ENCODE measurements at regions not wholly inside any gene's neighbourhood (a gene's known extent, or its start where the extent isn't known, plus 50 kb on each side); places are given as distances from the start of the nearest gene placed in this dataset.

DNA sequence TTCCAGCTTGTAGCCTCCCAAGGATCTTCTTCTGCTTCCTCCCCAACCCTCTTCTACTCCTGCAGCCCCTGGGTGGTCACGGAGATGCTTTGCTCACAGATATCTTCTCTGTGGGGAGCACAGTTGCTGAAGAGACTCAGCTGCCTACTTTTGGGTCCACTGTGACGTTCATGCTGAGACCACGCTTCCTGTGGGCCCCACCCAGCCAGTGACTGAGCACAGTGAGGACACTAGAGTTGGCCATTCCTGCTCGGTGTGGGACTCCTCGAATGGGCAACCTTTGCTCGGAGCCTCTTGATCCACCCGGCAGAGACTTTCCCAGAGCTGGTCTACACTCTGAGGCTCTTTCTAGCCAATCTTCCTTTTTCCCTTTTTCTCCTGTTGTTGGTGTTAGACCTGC lies 73.9 kb downstream of the ADRA2A start:
- H3K36me3 ChIP-seq (ENCODE audit: insufficient read depth, low read length): no peaks in the 10 kb centered on the region
- TF ChIP-seq, protein P1, sequence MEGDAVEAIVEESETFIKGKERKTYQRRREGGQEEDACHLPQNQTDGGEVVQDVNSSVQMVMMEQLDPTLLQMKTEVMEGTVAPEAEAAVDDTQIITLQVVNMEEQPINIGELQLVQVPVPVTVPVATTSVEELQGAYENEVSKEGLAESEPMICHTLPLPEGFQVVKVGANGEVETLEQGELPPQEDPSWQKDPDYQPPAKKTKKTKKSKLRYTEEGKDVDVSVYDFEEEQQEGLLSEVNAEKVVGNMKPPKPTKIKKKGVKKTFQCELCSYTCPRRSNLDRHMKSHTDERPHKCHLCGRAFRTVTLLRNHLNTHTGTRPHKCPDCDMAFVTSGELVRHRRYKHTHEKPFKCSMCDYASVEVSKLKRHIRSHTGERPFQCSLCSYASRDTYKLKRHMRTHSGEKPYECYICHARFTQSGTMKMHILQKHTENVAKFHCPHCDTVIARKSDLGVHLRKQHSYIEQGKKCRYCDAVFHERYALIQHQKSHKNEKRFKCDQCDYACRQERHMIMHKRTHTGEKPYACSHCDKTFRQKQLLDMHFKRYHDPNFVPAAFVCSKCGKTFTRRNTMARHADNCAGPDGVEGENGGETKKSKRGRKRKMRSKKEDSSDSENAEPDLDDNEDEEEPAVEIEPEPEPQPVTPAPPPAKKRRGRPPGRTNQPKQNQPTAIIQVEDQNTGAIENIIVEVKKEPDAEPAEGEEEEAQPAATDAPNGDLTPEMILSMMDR (conservative IDR thresholded peaks at IDR 0.05; ENCODE audit: low read length): no peak
- no peak overlapping the region for H3K9ac ChIP-seq (ENCODE audit: low read depth, low read length, poor library complexity, severe bottlenecking)
- no peak overlapping the region for H3K4me2 ChIP-seq (ENCODE audit: low read depth, low read length, poor library complexity, severe bottlenecking)
- H3K4me3 ChIP-seq (ENCODE audit: low read length, poor library complexity, severe bottlenecking): no peak overlapping the region
- no peaks in the 10 kb centered on the region for H4K20me1 ChIP-seq (ENCODE audit: insufficient read depth, low read length, poor library complexity, severe bottlenecking)
- no peaks in the 10 kb centered on the region for H3K9me2 ChIP-seq (replicated peaks; ENCODE audit: low read depth, low read length)
- no peaks in the 10 kb centered on the region for H3F3A ChIP-seq (ENCODE audit: low read depth)
- no peak overlapping the region for H2AFZ ChIP-seq (ENCODE audit: low read length)
- H3K4me1 ChIP-seq (ENCODE audit: insufficient read depth, low read length, poor library complexity, severe bottlenecking): peaks cover 7% of the 10 kb centered on the region
- no peaks in the 10 kb centered on the region for H3K79me2 ChIP-seq (ENCODE audit: insufficient read depth, low read length)
- no peaks in the 10 kb centered on the region for H3K9me3 ChIP-seq (ENCODE audit: insufficient read depth, low read depth, low read length)
- no peaks in the 10 kb centered on the region for H3K27me3 ChIP-seq (ENCODE audit: insufficient read depth, low read length, poor library complexity, severe bottlenecking)

DNA sequence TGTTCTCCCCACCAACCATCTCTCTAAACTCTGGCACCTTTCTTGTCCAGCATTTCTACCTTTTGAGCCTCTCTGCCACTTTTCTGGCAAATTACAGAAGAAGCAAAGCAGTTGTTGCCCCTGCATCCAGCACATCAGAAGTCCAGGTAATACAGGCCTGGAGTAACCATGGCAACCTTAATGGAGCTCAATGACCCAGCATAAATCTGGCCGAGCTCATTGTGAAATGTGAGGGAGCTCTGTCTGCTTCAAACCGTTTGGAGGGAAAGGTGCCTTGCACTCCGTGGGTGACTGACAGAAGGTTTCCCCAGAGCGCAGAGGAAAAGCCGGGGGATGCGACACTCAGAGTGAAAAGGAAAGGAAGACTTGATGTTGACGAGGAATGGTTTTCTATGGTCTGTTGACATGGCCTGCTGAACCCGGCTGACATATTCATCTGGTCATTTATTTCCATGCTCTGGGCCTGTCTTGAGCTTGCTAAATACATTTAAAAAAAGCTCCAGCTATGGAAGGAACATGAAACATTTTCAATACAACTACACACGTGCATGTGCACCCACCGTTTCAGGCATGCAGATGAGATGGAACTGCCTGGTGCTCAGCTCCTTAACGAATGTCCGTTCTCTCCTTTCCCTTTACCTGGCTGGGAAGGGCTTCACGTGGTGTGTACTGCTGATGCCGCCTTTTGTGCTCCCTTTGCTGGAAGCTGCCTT lies 74.9 kb downstream of the ADRA2A start:
- Histone ChIP-seq H2AFZ (ENCODE audit: low read length) (no peak overlapping the region), H3K4me3 (ENCODE audit: low read length, poor library complexity, severe bottlenecking) (no peak overlapping the region), H3K27me3 (ENCODE audit: insufficient read depth, low read length, poor library complexity, severe bottlenecking) (no peaks in the 10 kb centered on the region), H4K20me1 (ENCODE audit: insufficient read depth, low read length, poor library complexity, severe bottlenecking) (no peaks in the 10 kb centered on the region), H3F3A (ENCODE audit: low read depth) (no peaks in the 10 kb centered on the region), H3K79me2 (ENCODE audit: insufficient read depth, low read length) (no peaks in the 10 kb centered on the region), H3K4me2 (ENCODE audit: low read depth, low read length, poor library complexity, severe bottlenecking) (no peak overlapping the region), H3K4me1 (ENCODE audit: insufficient read depth, low read length, poor library complexity, severe bottlenecking) (peaks cover under 1% of the 10 kb centered on the region), H3K36me3 (ENCODE audit: insufficient read depth, low read length) (no peaks in the 10 kb centered on the region), H3K9me3 (ENCODE audit: insufficient read depth, low read depth, low read length) (no peaks in the 10 kb centered on the region), H3K9ac (ENCODE audit: low read depth, low read length, poor library complexity, severe bottlenecking) (no peak overlapping the region), H3K9me2 (replicated peaks; ENCODE audit: low read depth, low read length) (no peaks in the 10 kb centered on the region)
- no peak for TF ChIP-seq EZH2phosphoT487 (IDR thresholded peaks at IDR 0.05; ENCODE audit: borderline replicate concordance)

DNA sequence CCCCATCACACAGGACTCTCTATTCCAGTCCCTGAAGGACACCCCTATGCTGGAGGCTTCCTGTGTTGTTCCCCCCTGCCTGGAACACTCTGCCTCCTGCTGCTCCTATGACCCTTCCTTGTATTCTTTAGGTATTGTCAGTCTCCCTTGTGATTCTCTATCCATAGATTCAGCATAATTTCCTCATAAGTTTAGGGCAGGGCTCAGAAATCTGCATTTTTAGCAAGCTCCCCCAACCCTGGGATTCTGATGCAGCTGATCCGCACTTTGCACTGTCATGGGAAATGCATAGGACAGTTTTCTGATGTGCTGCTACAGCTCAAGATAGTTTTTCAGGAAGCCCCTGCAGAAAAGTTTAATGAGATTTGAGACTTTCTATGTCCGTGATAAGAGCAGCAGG lies 79.9 kb downstream of the ADRA2A start:
- Histone ChIP-seq H4K20me1 (ENCODE audit: insufficient read depth, low read length, poor library complexity, severe bottlenecking) (no peaks in the 10 kb centered on the region), H3K36me3 (ENCODE audit: insufficient read depth, low read length) (no peaks in the 10 kb centered on the region), H3K4me1 (ENCODE audit: insufficient read depth, low read length, poor library complexity, severe bottlenecking) (no peaks in the 10 kb centered on the region), H3K9me3 (ENCODE audit: insufficient read depth, low read depth, low read length) (no peaks in the 10 kb centered on the region), H3K9ac (ENCODE audit: low read depth, low read length, poor library complexity, severe bottlenecking) (no peak overlapping the region), H3K27me3 (ENCODE audit: insufficient read depth, low read length, poor library complexity, severe bottlenecking) (no peaks in the 10 kb centered on the region), H3F3A (ENCODE audit: low read depth) (no peaks in the 10 kb centered on the region), H3K4me2 (ENCODE audit: low read depth, low read length, poor library complexity, severe bottlenecking) (no peak overlapping the region), H3K4me3 (ENCODE audit: low read length, poor library complexity, severe bottlenecking) (no peak overlapping the region), H2AFZ (ENCODE audit: low read length) (no peak overlapping the region), H3K79me2 (ENCODE audit: insufficient read depth, low read length) (no peaks in the 10 kb centered on the region), H3K9me2 (replicated peaks; ENCODE audit: low read depth, low read length) (no peaks in the 10 kb centered on the region)
- TF ChIP-seq EZH2phosphoT487 (IDR thresholded peaks at IDR 0.05; ENCODE audit: borderline replicate concordance): no peak
- TF ChIP-seq, protein P1 (conservative IDR thresholded peaks at IDR 0.05; ENCODE audit: low read length): no peak

DNA sequence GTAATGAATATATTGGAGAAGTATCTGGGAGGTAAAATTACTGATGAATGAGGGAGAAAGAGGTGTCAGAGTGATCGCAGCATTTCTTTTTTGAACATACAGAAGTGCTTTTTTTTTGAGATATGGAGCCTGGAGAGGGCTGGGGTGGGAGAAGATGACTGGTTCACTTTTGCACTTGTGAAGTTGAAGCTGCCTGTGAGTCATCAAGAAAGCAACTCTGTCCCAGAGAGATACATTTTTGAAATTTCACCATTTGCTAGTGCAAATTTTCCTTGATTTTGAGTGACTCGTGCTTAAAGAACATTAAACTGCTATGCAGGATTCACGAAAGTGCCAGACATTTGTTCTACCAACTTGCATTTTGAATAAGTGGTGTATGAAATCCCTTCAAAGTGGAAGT lies 81.8 kb downstream of the ADRA2A start:
- H3K36me3 ChIP-seq (ENCODE audit: insufficient read depth, low read length): no peaks in the 10 kb centered on the region
- no peaks in the 10 kb centered on the region for H3K4me1 ChIP-seq (ENCODE audit: insufficient read depth, low read length, poor library complexity, severe bottlenecking)
- no peak overlapping the region for H3K4me2 ChIP-seq (ENCODE audit: low read depth, low read length, poor library complexity, severe bottlenecking)
- no peaks in the 10 kb centered on the region for H3K9me3 ChIP-seq (ENCODE audit: insufficient read depth, low read depth, low read length)
- H3K9ac ChIP-seq (ENCODE audit: low read depth, low read length, poor library complexity, severe bottlenecking): no peak overlapping the region
- no peak overlapping the region for H3K4me3 ChIP-seq (ENCODE audit: low read length, poor library complexity, severe bottlenecking)
- H3K9me2 ChIP-seq (replicated peaks; ENCODE audit: low read depth, low read length): no peaks in the 10 kb centered on the region
- no peaks in the 10 kb centered on the region for H3K27me3 ChIP-seq (ENCODE audit: insufficient read depth, low read length, poor library complexity, severe bottlenecking)
- no peaks in the 10 kb centered on the region for H3K79me2 ChIP-seq (ENCODE audit: insufficient read depth, low read length)
- TF ChIP-seq, protein P1 (conservative IDR thresholded peaks at IDR 0.05; ENCODE audit: low read length): no peak
- no peak for TF ChIP-seq EZH2phosphoT487 (IDR thresholded peaks at IDR 0.05; ENCODE audit: borderline replicate concordance)
- H2AFZ ChIP-seq (ENCODE audit: low read length): no peak overlapping the region
- H3F3A ChIP-seq (ENCODE audit: low read depth): no peaks in the 10 kb centered on the region
- H4K20me1 ChIP-seq (ENCODE audit: insufficient read depth, low read length, poor library complexity, severe bottlenecking): no peaks in the 10 kb centered on the region

All from Loucy (cell line).